Forelimb muscle (tissue), 1 donor: ENCODE measurements at regions not wholly inside any gene's neighbourhood (a gene's known extent, or its start where the extent isn't known, plus 50 kb on each side); places are given as distances from the start of the nearest gene placed in this dataset.

Experiments
- DNase-seq: peaks from one replicate; pipeline ENCODE4 v3.0.0-alpha.2; 2013; ENCODE audit warnings: low read depth

DNA sequence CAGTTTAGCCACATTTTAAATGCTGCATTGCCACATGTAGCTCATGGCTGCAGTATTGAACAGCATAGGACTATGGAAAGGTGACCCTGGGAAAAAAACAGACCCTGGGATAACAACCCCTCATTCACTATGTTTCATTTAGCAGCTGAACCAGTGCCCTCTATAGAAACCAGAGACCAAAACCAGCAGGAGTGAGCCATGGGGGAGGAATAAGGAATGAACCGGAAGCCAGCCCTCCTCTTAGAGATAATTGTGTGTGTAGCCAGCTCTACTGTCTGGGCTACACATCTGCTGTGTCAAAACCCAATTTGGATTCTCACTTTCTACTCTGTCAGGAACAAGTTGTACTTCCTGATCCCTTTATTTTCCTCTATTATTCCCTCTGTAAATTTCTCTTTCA is 158.5 kb upstream of the S100G start:
- DNase-seq: no peak

DNA sequence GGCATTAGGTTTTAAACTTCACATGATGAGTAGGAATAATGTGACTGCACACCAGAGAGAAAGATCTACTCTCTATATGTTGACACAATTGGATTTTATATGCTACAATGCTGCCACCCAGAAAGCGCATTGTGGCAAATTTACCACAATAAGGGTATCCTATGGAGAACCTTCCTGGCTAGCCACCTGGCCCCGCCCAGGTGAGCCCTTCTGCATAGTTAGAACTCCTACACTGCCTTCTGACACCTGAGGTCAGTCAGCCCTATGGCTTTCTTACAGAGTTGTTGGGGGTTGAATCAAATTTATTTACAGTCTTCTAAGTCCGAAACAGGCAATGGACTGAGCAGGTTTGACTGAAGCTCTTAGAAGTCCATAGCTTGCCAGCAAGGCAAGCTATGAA is 153.8 kb upstream of the S100G start:
- DNase-seq: no peak

DNA sequence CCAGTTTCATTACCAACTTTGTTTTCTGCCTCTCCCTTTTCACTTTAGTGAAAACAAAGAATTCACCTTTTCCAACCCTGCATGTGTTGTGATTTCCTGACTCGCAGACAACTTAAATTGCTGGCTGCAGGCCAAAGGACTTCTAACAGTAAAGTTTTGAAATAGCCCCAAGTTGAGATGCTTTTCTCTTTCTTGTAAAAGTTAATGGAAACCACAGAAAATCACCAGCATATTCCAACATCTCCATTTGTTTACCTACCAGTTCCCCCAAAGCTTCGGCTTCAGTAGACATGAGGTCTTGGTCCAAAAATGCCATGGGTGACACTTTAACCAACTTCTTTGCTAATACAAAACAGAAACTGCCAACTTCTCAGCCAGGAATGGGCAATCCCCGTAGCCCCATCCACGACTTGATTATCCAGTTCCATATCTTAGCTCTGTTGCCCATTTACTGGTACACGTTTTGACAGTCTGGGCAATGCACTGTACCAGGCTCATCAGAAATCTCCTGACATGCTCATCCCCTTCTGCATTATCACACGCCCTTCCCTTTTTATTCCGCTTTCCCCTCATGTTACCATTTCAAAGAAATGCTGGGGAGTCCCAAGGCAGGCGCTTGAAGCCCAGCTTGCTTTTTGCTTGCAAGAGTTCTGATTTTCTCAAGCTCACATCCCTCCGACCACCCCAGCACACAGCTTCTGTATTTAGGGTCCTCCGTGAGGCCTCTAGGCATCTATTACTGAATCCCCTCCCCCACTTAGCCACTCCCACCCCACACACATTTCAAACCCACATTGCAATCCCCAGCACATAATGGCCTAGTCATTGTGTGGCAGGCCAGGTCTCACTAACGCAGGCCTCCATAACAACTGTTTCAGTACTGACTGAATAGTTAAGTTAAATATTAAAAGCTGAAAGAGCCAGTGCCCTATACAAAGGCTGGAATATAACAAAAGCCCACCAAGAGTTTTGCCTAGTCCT is 137.9 kb upstream of the S100G start:
- DNase-seq: no peak

DNA sequence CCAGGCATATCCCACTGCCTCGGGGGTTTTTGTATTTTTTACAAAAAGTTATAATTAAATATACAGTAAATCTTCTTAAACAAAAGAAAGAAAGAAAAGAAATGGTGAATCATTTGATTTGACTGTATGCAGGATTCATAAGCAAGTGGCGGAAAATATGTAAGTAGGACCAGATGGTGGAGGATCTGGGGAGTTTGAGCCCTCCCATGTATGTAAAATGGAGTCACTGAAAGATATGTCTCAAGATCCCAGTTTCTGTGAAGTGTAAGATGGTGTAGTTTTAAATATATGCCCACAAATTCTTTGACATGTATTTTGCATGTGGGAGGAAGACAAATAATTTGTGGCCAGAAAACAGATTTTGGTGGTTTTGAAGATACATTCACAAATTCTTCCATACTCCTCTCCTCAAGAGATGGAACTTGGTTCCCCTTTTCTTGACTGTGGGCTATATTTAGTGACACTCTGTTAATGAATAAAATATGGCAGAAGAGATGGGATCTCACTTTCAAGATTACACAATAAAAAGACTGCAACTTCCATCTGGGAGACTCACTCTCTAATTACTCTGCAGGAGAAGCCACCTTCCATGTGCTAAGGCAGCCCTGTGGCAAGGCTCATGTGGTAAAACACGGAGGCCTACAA is 133.6 kb upstream of the S100G start:
- no peak for DNase-seq

DNA sequence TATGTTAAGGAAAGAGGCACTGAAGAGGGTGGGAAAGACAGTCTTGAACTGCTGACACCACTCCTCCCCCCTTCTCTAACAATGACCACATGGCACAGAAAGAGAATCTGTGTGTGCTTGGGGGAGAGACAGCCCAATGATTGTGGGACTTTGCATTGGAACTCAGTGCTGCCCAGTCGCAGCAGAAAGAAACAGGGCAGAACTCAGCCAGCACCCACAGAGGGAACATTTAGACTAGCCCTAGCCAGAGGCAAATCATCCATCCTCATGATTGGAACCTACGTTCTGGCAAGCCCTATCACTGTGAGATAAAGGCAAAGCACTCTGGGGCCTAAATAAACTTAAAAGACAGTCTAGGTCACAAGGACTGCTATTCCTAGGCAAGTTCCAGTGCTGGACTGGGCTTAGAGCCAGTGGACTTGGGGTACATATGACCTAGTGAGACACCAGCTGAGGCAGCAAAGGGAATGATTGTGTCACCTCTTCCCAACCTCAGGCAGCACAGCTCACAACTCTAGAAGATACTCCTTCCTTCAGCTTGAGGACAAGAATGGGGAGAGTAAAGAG is 132.8 kb upstream of the S100G start:
- no peak for DNase-seq

DNA sequence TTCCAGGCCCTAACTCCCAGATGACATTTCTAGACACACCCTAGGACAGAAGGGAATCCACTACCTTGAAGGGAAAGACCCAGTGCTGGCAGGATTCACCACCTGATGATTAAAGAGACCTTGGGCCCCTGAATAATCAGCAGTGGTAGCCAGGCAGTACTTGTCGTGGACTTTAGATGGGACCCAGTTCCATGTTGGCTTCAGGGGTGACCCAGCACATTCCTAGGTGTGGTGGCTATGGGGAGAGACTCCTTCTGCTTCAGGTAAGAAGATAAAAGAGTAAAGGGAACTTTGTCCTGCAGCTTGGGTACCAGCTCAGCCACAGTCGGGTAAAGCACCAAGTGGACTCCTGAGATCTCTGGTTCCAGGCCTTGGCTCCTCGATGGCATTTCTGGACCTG is 131.8 kb upstream of the S100G start:
- DNase-seq: no peak

DNA sequence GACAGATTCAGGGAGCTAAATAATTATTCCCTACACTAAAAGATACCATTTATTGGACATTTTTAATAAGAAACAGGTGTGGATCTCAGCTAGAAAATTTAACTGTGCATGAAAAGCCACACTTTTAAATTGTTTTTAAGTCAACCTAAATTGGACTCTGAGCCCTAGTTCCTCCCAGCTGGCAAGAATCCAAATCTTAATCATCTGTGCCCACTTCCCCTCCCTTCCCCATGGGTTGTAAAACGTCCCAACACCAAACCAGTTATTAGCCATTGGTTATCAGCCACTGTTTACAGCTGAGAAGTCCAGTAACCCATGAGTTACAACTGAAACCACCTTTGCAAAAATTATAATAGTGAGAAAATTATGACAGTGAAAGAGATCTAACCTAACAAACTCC is 125.6 kb upstream of the S100G start:
- no peak for DNase-seq

DNA sequence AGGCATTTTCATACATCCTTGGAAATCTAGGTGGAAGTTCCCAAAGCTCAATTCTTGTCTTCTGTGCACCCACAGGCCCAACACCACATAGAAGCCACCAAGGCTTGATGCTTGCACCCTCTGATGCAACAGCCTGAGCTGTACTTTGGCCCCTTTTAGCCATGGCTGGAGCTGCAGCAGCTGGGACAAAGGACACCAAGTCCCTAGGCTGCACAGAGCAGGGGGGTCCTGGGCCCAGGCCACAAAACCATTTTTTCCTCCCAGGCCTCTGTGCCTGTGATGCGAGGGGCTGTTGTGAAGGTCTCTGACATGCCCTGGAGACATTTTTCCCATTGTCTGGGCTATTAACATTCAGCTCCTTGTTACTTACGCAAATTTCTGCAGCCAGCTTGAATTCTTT is 124.0 kb upstream of the S100G start:
- no peak for DNase-seq

DNA sequence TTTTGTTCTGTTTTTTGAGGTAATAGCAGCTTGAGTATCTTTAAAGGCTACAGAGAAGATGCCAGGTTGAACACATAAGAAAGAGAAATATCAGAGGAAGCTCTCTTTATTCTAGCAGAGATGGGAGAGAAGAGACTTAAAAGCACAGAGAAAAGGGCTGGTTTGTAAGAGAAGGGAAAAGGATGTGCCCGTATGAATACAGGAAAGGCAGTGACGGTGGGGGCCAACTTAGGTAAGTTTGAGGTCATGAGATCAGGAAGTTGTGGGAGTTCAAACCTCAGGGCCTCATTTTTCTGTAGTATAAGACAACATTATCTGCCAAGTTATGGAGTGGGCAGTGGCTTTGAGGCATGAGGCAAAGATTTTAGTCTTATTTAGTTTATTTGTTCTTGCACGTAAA is 121.3 kb upstream of the S100G start:
- DNase-seq: no peak
